GM12878 (cell line): ENCODE measurements at regions not wholly inside any gene's neighbourhood (a gene's known extent, or its start where the extent isn't known, plus 50 kb on each side); places are given as distances from the start of the nearest gene placed in this dataset.

ENCODE experiments used
- BRCA1 ChIP-seq: IDR thresholded peaks from 2 replicates; pipeline ENCODE4 v1.6.1; 2011; ENCODE audit warnings: low read depth, low read length, improper control_type of control experiment
- CBFB ChIP-seq: IDR thresholded peaks from 2 replicates; pipeline ENCODE4 v1.6.1; 2016; ENCODE audit warnings: antibody characterized with exemption, low read depth
- CHD4 ChIP-seq: fragments of 200-600 bp; sonication (generic); IDR thresholded peaks from 2 replicates; pipeline ENCODE4 v1.6.1; 2016; ENCODE audit warnings: mild to moderate bottlenecking
- IRF4 ChIP-seq: IDR thresholded peaks from 2 replicates; pipeline ENCODE4 v1.6.1; 2011; ENCODE audit warnings: low read depth, low read length
- MLLT1 ChIP-seq: fragments of 450-650 bp; IDR thresholded peaks from 2 replicates; pipeline ENCODE4 v1.6.1; 2016; ENCODE audit warnings: mild to moderate bottlenecking
- RB1 ChIP-seq: fragments of 450-650 bp; formaldehyde crosslinking; IDR thresholded peaks from 2 replicates; pipeline ENCODE4 v1.6.1; 2017; ENCODE audit warnings: mild to moderate bottlenecking, borderline replicate concordance
- RFX5 ChIP-seq: IDR thresholded peaks from 2 replicates; pipeline ENCODE4 v1.6.1; 2011; ENCODE audit warnings: low read depth, low read length, improper control_type of control experiment
- SUPT20H ChIP-seq: IDR thresholded peaks from 2 replicates; pipeline ENCODE4 v1.6.1; 2011; ENCODE audit warnings: low read depth, mild to moderate bottlenecking, low read length, moderate library complexity, borderline replicate concordance; ENCODE audit not compliant: control insufficient read depth
- ZBTB40 ChIP-seq: fragments of 450-650 bp; IDR thresholded peaks from 2 replicates; pipeline ENCODE4 v1.6.1; 2016; ENCODE audit warnings: mild to moderate bottlenecking, moderate library complexity, borderline replicate concordance
- ZNF384 ChIP-seq: IDR thresholded peaks from 2 replicates; pipeline ENCODE4 v1.6.1; 2012; ENCODE audit warnings: low read depth, mild to moderate bottlenecking, low read length, improper control_type of control experiment, borderline replicate concordance

- TF ChIP-seq IRF4 = no peak
- TF ChIP-seq ZBTB40 = no peak
- no peak for TF ChIP-seq MLLT1
- no peak for TF ChIP-seq CHD4
- no peak for TF ChIP-seq BRCA1
- TF ChIP-seq RFX5 = no peak
- TF ChIP-seq SUPT20H = no peak
- no peak for TF ChIP-seq RB1
- TF ChIP-seq ZNF384 = no peak
- TF ChIP-seq CBFB = no peak
Measured at GRCh38 chr4:10816571-10816970, 132.0 kb upstream of the CLNK start (continued).
